Stimulated activated memory B cell treated with anti-CD40 and anti-IgM and Interleukin-4, amounts not matched to agents 10 μg/mL and 1 μg/mL and 100 μg/mL, for 72 hours (primary cell): ENCODE measurements at regions not wholly inside any gene's neighbourhood (a gene's known extent, or its start where the extent isn't known, plus 50 kb on each side); places are given as distances from the start of the nearest gene placed in this dataset.
A peak's percentile ranks its signal among the peaks of the same experiment; 100 is the strongest.
"Not testable (repeated sequence)": the region's sequence is repeated elsewhere in the genome, so short reads cannot be mapped to it uniquely, and the experiment has no call there.

Experiments used
- ATAC-seq: fragments of 150-1000 bp; cut with Tn5 transposase; 2 replicates; pipeline ENCODE4 v1.10.0; 2021
- H3K27ac Mint-ChIP-seq: one replicate; pipeline ENCODE4 v1.8.0; 2022; ENCODE audit warnings: mild to moderate bottlenecking, mixed read lengths
- H3K27me3 Mint-ChIP-seq: one replicate; pipeline ENCODE4 v1.8.0; 2022; ENCODE audit warnings: mixed read lengths
- H3K36me3 Mint-ChIP-seq: one replicate; pipeline ENCODE4 v1.8.0; 2022; ENCODE audit warnings: mixed read lengths
- H3K4me1 Mint-ChIP-seq: one replicate; pipeline ENCODE4 v1.8.0; 2022; ENCODE audit warnings: mixed read lengths
- H3K4me3 Mint-ChIP-seq: one replicate; pipeline ENCODE4 v1.8.0; 2022; ENCODE audit warnings: mild to moderate bottlenecking, moderate library complexity, mixed read lengths
- H3K9me3 Mint-ChIP-seq: one replicate; pipeline ENCODE4 v1.8.0; 2022; ENCODE audit warnings: mixed read lengths

GRCh38 chr14:89680156-89680555, 263.1 kb upstream of the FOXN3 start:
- peak overlapping the region; percentile 85 for H3K27ac Mint-ChIP-seq
- H3K4me3 Mint-ChIP-seq, result no peak overlapping the region
- H3K36me3 Mint-ChIP-seq, result no peaks in the 10 kb centered on the region
- H3K4me1 Mint-ChIP-seq, result peaks cover 32% of the 10 kb centered on the region
- no peak for ATAC-seq
- no peaks in the 10 kb centered on the region for H3K27me3 Mint-ChIP-seq
- peaks cover 1% of the 10 kb centered on the region for H3K9me3 Mint-ChIP-seq

GRCh38 chr14:89678768-89679167, 261.7 kb upstream of the FOXN3 start:
- H3K4me1 Mint-ChIP-seq, result peaks cover 32% of the 10 kb centered on the region
- no peak for ATAC-seq
- no peak overlapping the region for H3K27ac Mint-ChIP-seq
- no peaks in the 10 kb centered on the region for H3K27me3 Mint-ChIP-seq
- no peaks in the 10 kb centered on the region for H3K36me3 Mint-ChIP-seq
- no peaks in the 10 kb centered on the region for H3K9me3 Mint-ChIP-seq
- no peak overlapping the region for H3K4me3 Mint-ChIP-seq

DNA sequence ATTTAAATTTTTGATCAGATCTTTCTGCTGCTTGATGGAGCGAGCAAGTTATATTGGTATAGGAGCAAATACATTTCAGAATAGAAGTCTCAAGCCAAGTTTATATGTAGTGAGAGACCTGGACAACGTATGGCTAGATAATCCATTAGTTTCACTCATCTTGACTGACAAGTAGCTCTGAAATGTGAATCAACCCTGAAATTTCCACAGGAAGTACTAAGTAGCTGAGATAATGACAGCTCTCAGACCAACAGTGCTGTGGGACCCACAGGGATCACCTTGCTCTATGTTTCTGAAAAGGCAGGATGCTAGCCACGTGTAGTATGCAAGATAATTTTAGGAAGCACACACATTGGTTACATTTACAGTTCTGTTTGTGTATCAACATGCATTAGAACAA, 258.6 kb upstream of the FOXN3 start:
- Mint-ChIP-seq H3K4me3 (no peak overlapping the region), H3K36me3 (no peaks in the 10 kb centered on the region), H3K27ac (no peak overlapping the region), H3K27me3 (no peaks in the 10 kb centered on the region), H3K4me1 (peaks cover 9% of the 10 kb centered on the region), H3K9me3 (no peaks in the 10 kb centered on the region)
- no peak for ATAC-seq

GRCh38 chr14:89674936-89675335, 257.9 kb upstream of the FOXN3 start:
- H3K4me3 Mint-ChIP-seq, result no peak overlapping the region
- no peak for ATAC-seq
- H3K27me3 Mint-ChIP-seq, result no peaks in the 10 kb centered on the region
- no peak overlapping the region for H3K27ac Mint-ChIP-seq
- peaks cover 3% of the 10 kb centered on the region for H3K4me1 Mint-ChIP-seq
- no peaks in the 10 kb centered on the region for H3K9me3 Mint-ChIP-seq
- no peaks in the 10 kb centered on the region for H3K36me3 Mint-ChIP-seq

DNA sequence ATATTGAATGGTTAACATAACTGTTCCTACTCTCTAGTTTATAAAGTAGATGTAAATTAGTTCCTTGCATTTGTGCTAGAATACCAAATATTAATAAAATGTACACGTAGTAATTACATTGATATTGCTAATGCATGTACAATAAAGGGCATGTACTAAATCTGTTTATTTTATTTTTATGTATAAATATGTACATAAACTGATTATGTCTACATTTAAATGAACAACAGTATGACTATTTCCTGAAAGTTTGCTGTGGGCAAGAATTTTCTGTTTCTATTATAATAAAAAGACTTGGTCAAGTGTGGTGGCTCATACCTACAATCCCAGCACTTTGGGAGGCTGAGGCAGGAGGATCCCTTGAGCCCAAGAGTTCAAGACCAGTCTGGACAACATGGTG, 257.2 kb upstream of the FOXN3 start:
- Mint-ChIP-seq H3K27me3 (no peaks in the 10 kb centered on the region), H3K4me3 (no peak overlapping the region), H3K9me3 (no peaks in the 10 kb centered on the region), H3K36me3 (no peaks in the 10 kb centered on the region), H3K27ac (no peak overlapping the region), H3K4me1 (peaks cover 7% of the 10 kb centered on the region)
- ATAC-seq, result no peak

- no peak for ATAC-seq
- Mint-ChIP-seq H3K4me1 (peaks cover 10% of the 10 kb centered on the region), H3K9me3 (no peaks in the 10 kb centered on the region), H3K27me3 (no peaks in the 10 kb centered on the region), H3K4me3 (no peak overlapping the region), H3K27ac (no peak overlapping the region), H3K36me3 (no peaks in the 10 kb centered on the region)
These were observed 256.6 kb upstream of the FOXN3 start for GRCh38 chr14:89673512-89674225.

GRCh38 chr14:89672636-89673511, 255.8 kb upstream of the FOXN3 start:
- no peak for ATAC-seq
- H3K27ac Mint-ChIP-seq, result no peak overlapping the region
- peaks cover 10% of the 10 kb centered on the region for H3K4me1 Mint-ChIP-seq
- no peaks in the 10 kb centered on the region for H3K27me3 Mint-ChIP-seq
- no peaks in the 10 kb centered on the region for H3K9me3 Mint-ChIP-seq
- no peaks in the 10 kb centered on the region for H3K36me3 Mint-ChIP-seq
- no peak overlapping the region for H3K4me3 Mint-ChIP-seq

DNA sequence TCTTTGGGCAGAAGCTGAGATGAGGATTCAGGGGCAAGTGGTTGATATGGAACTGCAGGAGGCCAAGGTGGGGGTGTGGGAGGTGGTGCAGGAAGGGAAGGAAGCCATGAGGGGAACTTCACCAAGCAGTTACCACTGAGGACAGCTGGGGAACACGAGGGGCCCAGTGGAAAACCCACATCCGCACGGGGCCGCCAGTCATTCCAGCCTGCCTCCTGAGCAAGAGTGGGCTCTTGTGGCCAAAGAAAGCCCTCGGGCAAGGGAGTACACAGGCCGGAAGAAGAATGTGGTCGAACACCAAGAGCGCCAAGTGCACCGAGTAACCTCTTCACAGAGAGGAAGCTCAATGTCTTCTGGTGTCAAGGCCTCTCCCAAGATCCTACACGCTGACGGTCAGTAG, 252.2 kb upstream of the FOXN3 start:
- Mint-ChIP-seq H3K27ac (peak overlapping the region; percentile 18), H3K4me1 (peaks cover 10% of the 10 kb centered on the region), H3K9me3 (peaks cover 3% of the 10 kb centered on the region), H3K36me3 (no peaks in the 10 kb centered on the region), H3K4me3 (no peak overlapping the region), H3K27me3 (no peaks in the 10 kb centered on the region)
- ATAC-seq, result peak; percentile 72

DNA sequence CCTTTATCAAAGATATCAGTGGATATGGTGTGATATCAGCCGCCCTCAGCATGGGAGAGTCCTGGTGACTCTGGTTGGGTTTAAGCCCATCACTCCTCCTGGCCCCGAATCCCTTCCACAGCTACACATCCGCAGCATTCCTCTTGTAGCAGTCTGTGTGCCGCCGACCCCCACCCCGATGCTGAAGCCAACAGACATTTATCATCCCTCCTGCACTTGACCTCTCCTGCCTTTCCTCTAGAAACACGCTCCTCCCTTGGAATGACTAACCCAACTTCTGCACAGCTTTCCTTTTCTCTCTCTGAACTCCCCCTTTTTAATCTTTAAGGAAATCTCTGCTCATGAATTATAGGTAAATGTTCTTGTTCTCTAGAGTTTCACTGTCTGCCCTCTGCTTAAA, 250.9 kb upstream of the FOXN3 start:
- Mint-ChIP-seq H3K4me3 (no peak overlapping the region), H3K4me1 (peaks cover 10% of the 10 kb centered on the region), H3K27me3 (no peaks in the 10 kb centered on the region), H3K27ac (no peak overlapping the region), H3K9me3 (peaks cover 3% of the 10 kb centered on the region), H3K36me3 (no peaks in the 10 kb centered on the region)
- ATAC-seq, result no peak

DNA sequence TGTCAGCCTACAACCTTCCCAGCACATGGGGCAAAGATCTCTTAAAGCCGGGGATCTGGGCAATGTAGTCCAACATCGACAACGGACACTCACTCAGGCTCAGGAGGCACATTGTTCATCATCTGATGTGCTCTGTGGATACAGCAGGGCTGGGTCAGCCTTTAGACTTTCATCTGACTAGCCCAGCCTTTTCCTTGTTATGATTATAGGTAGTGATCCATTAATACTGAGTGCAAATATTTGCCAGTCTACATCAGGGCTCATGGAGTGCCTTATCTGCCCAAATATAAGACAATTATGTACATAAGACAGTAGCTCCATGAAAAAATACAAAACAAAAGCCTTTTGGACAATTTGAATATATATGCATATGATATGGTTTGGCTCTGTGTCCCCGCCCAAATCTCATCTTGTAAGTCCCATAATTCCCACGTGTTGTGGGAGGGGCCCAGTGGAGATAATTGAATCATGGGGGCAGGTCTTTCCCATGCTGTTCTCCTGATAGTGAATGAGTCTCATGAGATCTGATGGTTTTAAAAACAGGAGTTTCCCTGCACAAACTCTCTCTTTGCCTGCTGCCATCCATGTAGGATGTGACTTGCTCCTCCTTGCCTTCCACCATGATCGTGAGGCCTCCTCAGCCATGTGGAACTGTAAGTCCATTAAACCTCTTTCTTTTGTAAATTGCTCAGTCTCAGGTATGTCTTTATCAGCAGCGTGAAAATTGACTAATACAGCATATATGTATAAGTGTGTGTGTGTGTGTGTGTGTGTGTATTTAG, 248.5 kb upstream of the FOXN3 start:
- not testable (repeated sequence) for H3K4me1 Mint-ChIP-seq, H3K27me3 Mint-ChIP-seq, H3K9me3 Mint-ChIP-seq, H3K27ac Mint-ChIP-seq, ATAC-seq, H3K36me3 Mint-ChIP-seq, H3K4me3 Mint-ChIP-seq

DNA sequence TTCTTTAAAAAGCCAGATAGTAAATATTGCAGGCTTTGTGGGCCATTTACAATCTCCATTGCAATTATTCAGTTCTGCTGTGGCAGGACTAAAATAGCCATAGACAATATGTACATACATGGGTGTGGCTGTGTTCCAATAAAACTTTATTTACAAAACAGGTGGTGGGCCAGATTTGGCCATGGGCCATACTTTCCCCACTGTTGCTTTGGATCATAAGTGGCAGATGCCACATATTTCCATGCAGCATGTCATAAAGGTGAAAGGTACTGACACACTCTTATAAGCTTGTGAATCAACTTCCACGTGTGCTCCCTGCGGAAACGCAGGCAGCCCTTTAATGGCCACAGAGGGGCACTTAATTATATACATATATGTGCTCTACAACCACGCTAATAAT, 244.4 kb upstream of the FOXN3 start:
- H3K9me3 Mint-ChIP-seq, result peaks cover 5% of the 10 kb centered on the region
- no peak overlapping the region for H3K4me3 Mint-ChIP-seq
- H3K27ac Mint-ChIP-seq, result no peak overlapping the region
- H3K27me3 Mint-ChIP-seq, result no peaks in the 10 kb centered on the region
- peaks cover 12% of the 10 kb centered on the region for H3K4me1 Mint-ChIP-seq
- ATAC-seq, result no peak
- H3K36me3 Mint-ChIP-seq, result no peaks in the 10 kb centered on the region

- H3K9me3 Mint-ChIP-seq, ATAC-seq, H3K36me3 Mint-ChIP-seq, H3K4me3 Mint-ChIP-seq, H3K27ac Mint-ChIP-seq, H3K27me3 Mint-ChIP-seq: not testable (repeated sequence)
- peaks cover 14% of the 10 kb centered on the region for H3K4me1 Mint-ChIP-seq
These were observed 243.7 kb upstream of the FOXN3 start for GRCh38 chr14:89660625-89661233.

DNA sequence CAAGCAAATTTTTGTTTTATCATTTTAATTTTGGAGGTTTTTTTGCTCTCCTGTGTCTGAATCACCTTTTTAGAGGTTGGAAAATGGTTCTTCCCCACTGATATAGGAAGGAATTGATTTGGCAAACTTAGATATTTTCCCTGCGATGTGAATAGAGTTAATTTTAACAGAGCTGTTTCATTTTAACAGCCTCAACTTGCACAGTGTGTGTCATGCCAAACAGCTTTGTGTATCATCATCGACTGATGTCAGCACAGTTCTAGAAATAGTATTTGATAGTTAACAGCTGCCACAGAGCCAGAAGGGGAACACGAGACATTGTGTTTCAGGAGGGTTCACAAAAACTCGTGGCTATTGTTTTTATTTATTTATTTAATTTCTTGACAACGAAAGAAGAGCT, 243.1 kb upstream of the FOXN3 start:
- Mint-ChIP-seq H3K27ac (no peak overlapping the region), H3K4me1 (peaks cover 20% of the 10 kb centered on the region), H3K4me3 (no peak overlapping the region), H3K27me3 (no peaks in the 10 kb centered on the region), H3K9me3 (peaks cover 3% of the 10 kb centered on the region), H3K36me3 (no peaks in the 10 kb centered on the region)
- no peak for ATAC-seq

- peaks cover 3% of the 10 kb centered on the region for H3K9me3 Mint-ChIP-seq
- H3K27ac Mint-ChIP-seq, result peak overlapping the region; percentile 6
- no peak overlapping the region for H3K4me3 Mint-ChIP-seq
- no peaks in the 10 kb centered on the region for H3K36me3 Mint-ChIP-seq
- peak; percentile 20 for ATAC-seq
- H3K4me1 Mint-ChIP-seq, result peaks cover 20% of the 10 kb centered on the region
- no peaks in the 10 kb centered on the region for H3K27me3 Mint-ChIP-seq
These were observed 242.1 kb upstream of the FOXN3 start for GRCh38 chr14:89658977-89659670.

GRCh38 chr14:89657014-89657413, 240.0 kb upstream of the FOXN3 start:
- no peak for ATAC-seq
- Mint-ChIP-seq H3K4me3 (no peak overlapping the region), H3K27me3 (no peaks in the 10 kb centered on the region), H3K4me1 (peaks cover 29% of the 10 kb centered on the region), H3K36me3 (no peaks in the 10 kb centered on the region), H3K27ac (no peak overlapping the region), H3K9me3 (peaks cover 3% of the 10 kb centered on the region)
